Uterus (tissue), 3 donors: ENCODE measurements at regions not wholly inside any gene's neighbourhood (a gene's known extent, or its start where the extent isn't known, plus 50 kb on each side); places are given as distances from the start of the nearest gene placed in this dataset.

Source experiments
- DNase-seq, 2 donors: peaks; one replicate each; pipeline ENCODE4 v3.0.0-alpha.2; 2019 to 2020
- H3K27ac ChIP-seq, 2 donors: fragments of 200-600 bp; sonication (generic); 1 replicate in 1 of 2; 2 replicates in 1 of 2; pipeline ENCODE4 v1.5.1; 2016 to 2018
- H3K27me3 ChIP-seq, 2 donors: fragments of 200-600 bp; sonication (generic); one replicate each; pipeline ENCODE4 v1.5.1; 2018 to 2019; ENCODE audit warnings: control low read depth in 1 of 2
- H3K36me3 ChIP-seq, 2 donors: fragments of 200-600 bp; sonication (generic); one replicate each; pipeline ENCODE4 v1.5.1; 2019; ENCODE audit warnings: control low read depth in 1 of 2
- H3K4me1 ChIP-seq, 2 donors: fragments of 200-600 bp; sonication (generic); one replicate each; pipeline ENCODE4 v1.5.1; 2018 to 2019; ENCODE audit warnings: control low read depth in 1 of 2
- H3K4me3 ChIP-seq, 2 donors: fragments of 200-600 bp; sonication (generic); 1 replicate in 1 of 2; 2 replicates in 1 of 2; pipeline ENCODE4 v1.5.1; 2018 to 2019; ENCODE audit warnings: mild to moderate bottlenecking in 1 of 2
- H3K9me3 ChIP-seq, 2 donors: fragments of 200-600 bp; sonication (generic); one replicate each; pipeline ENCODE4 v1.5.1; 2019; ENCODE audit warnings: control low read depth in 1 of 2
- POLR2A ChIP-seq, 2 donors: fragments of 450-650 bp; IDR thresholded peaks; one replicate each; pipeline ENCODE4 v1.6.1; 2016; ENCODE audit warnings: antibody characterized with exemption in 2 of 2, mild to moderate bottlenecking in 1 of 2, moderate library complexity in 1 of 2
- intact Hi-C: fragments of 100-400 bp; cut with DNase I; formaldehyde crosslinking; loops from one replicate; pipeline ENCODE4 v1.15.1; 2023; ENCODE audit warnings: low total_unique reads
- TF ChIP-seq, protein P1 (sequence below), 4 experiments: fragments of 200-600 bp in 2 of 4; fragments of 450-650 bp in 2 of 4; sonication (generic) in 2 of 4; IDR thresholded peaks; one replicate each; pipeline ENCODE4 v1.5.1; 2016 to 2019; ENCODE audit warnings: antibody characterized with exemption in 4 of 4, mild to moderate bottlenecking in 2 of 4, moderate library complexity in 1 of 4
- donor health status: DM: yes; HTN: yes; CAD: no.

DNA sequence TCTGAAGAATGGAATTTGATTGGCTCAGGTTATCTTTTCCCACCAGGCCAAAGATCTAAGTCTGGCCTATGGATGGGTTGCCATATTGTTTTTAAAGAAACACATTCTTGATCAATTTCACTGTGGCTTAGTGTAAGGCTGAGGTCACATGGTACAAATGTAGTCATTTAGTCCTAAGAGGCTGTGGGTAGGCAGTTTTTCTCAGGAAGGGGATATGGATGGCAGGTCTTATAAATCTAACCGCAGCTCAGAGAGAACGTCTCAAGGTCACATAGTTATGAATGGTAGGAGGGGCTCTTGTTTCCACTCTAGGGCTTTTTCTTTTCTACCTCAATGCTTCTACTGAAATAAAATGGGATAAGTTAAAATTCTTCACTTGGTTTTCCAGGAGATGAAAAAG lies 128.6 kb upstream of the ACTBL2 start:
- Histone ChIP-seq H3K4me3 (no peak overlapping the region), H3K27ac (no peak overlapping the region), H3K4me1 (no peaks in the 10 kb centered on the region), H3K27me3 (no peaks in the 10 kb centered on the region), H3K9me3 (no peaks in the 10 kb centered on the region), H3K36me3 (no peaks in the 10 kb centered on the region)
- TF ChIP-seq, protein P1, sequence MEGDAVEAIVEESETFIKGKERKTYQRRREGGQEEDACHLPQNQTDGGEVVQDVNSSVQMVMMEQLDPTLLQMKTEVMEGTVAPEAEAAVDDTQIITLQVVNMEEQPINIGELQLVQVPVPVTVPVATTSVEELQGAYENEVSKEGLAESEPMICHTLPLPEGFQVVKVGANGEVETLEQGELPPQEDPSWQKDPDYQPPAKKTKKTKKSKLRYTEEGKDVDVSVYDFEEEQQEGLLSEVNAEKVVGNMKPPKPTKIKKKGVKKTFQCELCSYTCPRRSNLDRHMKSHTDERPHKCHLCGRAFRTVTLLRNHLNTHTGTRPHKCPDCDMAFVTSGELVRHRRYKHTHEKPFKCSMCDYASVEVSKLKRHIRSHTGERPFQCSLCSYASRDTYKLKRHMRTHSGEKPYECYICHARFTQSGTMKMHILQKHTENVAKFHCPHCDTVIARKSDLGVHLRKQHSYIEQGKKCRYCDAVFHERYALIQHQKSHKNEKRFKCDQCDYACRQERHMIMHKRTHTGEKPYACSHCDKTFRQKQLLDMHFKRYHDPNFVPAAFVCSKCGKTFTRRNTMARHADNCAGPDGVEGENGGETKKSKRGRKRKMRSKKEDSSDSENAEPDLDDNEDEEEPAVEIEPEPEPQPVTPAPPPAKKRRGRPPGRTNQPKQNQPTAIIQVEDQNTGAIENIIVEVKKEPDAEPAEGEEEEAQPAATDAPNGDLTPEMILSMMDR (IDR thresholded peaks at IDR 0.05): no peak
- TF ChIP-seq POLR2A (IDR thresholded peaks at IDR 0.05): no peak
- intact Hi-C loops: no loop called here
- no peak for DNase-seq

GRCh38 chr5:57608542-57608941 lies 125.9 kb upstream of the ACTBL2 start:
- no peak overlapping the region for H3K4me3 ChIP-seq
- no peak overlapping the region for H3K27ac ChIP-seq
- no peak for DNase-seq
- no peaks in the 10 kb centered on the region for H3K9me3 ChIP-seq
- no peaks in the 10 kb centered on the region for H3K36me3 ChIP-seq
- no peaks in the 10 kb centered on the region for H3K27me3 ChIP-seq
- intact Hi-C loops: no loop called here
- TF ChIP-seq POLR2A (IDR thresholded peaks at IDR 0.05): no peak
- TF ChIP-seq, protein P1 (IDR thresholded peaks at IDR 0.05): no peak
- no peaks in the 10 kb centered on the region for H3K4me1 ChIP-seq

DNA sequence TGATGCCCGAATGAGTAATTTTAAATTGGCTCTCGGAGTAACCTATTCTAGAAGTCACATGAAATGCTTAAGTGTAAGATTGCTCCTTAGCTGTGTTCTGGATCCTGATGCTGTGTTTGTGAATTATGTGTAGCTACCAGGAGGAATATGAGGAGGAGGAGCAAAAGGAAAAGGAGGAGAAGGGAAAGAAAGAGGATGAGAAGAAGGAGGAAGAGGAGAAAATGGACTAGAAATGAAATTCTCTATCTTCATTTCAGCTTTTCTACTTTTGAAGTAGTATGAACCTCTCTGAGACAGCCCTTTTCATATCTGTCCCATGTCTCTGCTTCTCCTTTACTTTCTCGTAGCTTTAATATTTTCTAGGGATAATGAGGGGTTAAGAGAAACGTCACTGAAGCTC lies 119.4 kb upstream of the ACTBL2 start:
- no peaks in the 10 kb centered on the region for H3K4me1 ChIP-seq
- no peak overlapping the region for H3K4me3 ChIP-seq
- H3K9me3 ChIP-seq: no peaks in the 10 kb centered on the region
- TF ChIP-seq, protein P1 (IDR thresholded peaks at IDR 0.05): no peak
- H3K27me3 ChIP-seq: no peaks in the 10 kb centered on the region
- no peak overlapping the region for H3K27ac ChIP-seq
- intact Hi-C loops: no loop called here
- DNase-seq: no peak
- H3K36me3 ChIP-seq: no peaks in the 10 kb centered on the region

GRCh38 chr5:57600321-57600720 lies 117.7 kb upstream of the ACTBL2 start:
- no peak for DNase-seq
- Histone ChIP-seq H3K36me3 (no peaks in the 10 kb centered on the region), H3K4me3 (no peak overlapping the region), H3K9me3 (no peaks in the 10 kb centered on the region), H3K27ac (no peak overlapping the region), H3K4me1 (no peaks in the 10 kb centered on the region), H3K27me3 (no peaks in the 10 kb centered on the region)
- intact Hi-C loops: no loop called here
- TF ChIP-seq, protein P1 (IDR thresholded peaks at IDR 0.05): no peak
- no peak for TF ChIP-seq POLR2A (IDR thresholded peaks at IDR 0.05)

GRCh38 chr5:57598756-57599155 lies 116.1 kb upstream of the ACTBL2 start:
- H3K4me3 ChIP-seq: no peak overlapping the region
- no peak overlapping the region for H3K27ac ChIP-seq
- H3K27me3 ChIP-seq: no peaks in the 10 kb centered on the region
- no peaks in the 10 kb centered on the region for H3K9me3 ChIP-seq
- intact Hi-C loops: no loop called here
- no peak for DNase-seq
- no peaks in the 10 kb centered on the region for H3K4me1 ChIP-seq
- TF ChIP-seq, protein P1 (IDR thresholded peaks at IDR 0.05): no peak
- TF ChIP-seq POLR2A (IDR thresholded peaks at IDR 0.05): no peak
- H3K36me3 ChIP-seq: no peaks in the 10 kb centered on the region
